D721Med (cell line): ENCODE measurements at regions not wholly inside any gene's neighbourhood (a gene's known extent, or its start where the extent isn't known, plus 50 kb on each side); places are given as distances from the start of the nearest gene placed in this dataset.

ENCODE experiments used
- DNase-seq: peaks from one replicate; pipeline ENCODE4 v3.0.0; 2011; ENCODE audit warnings: low spot score; ENCODE audit not compliant: insufficient read length
- FAIRE-seq: peaks from 2 replicates; lab custom pipeline; 2011; peaks lifted over from hg19 to GRCh38; lab: Jason Lieb, UNC
- CTCF ChIP-seq: IDR thresholded peaks from 2 replicates; pipeline ENCODE4 v1.5.1; 2012; ENCODE audit warnings: mild to moderate bottlenecking, control low read depth; ENCODE audit not compliant: insufficient read depth; ENCODE audit errors: missing control alignments

- FAIRE-seq (no peak), DNase-seq (no peak)
- no peak for TF ChIP-seq CTCF
Measured at GRCh38 chr2:196486146-196486545, 153.4 kb upstream of the CCDC150 start.

- DNase-seq: no peak
- no peak for FAIRE-seq
- TF ChIP-seq CTCF: no peak
Measured at GRCh38 chr2:196487417-196487816, 152.1 kb upstream of the CCDC150 start.

GRCh38 chr2:196489371-196489770 lies 150.1 kb upstream of the CCDC150 start:
- DNase-seq (no peak), FAIRE-seq (no peak)
- TF ChIP-seq CTCF: no peak

GRCh38 chr2:196492946-196493345 lies 146.6 kb upstream of the CCDC150 start:
- FAIRE-seq: no peak
- TF ChIP-seq CTCF: no peak

GRCh38 chr2:196498962-196499361 lies 140.6 kb upstream of the CCDC150 start:
- no peak for TF ChIP-seq CTCF
- FAIRE-seq (no peak), DNase-seq (no peak)

More at GRCh38 chr2:196492946-196493345, 146.6 kb upstream of the CCDC150 start:
- DNase-seq: no peak

- FAIRE-seq: no peak
- TF ChIP-seq CTCF: no peak
- no peak for DNase-seq
Measured at GRCh38 chr2:196499686-196500085, 139.8 kb upstream of the CCDC150 start.

GRCh38 chr2:196500686-196501431 lies 138.7 kb upstream of the CCDC150 start:
- no peak for TF ChIP-seq CTCF
- FAIRE-seq (no peak), DNase-seq (no peak)
